ENCODE measurements at regions not wholly inside any gene's neighbourhood (a gene's known extent, or its start where the extent isn't known, plus 50 kb on each side); places are given as distances from the start of the nearest gene placed in this dataset.

DNA sequence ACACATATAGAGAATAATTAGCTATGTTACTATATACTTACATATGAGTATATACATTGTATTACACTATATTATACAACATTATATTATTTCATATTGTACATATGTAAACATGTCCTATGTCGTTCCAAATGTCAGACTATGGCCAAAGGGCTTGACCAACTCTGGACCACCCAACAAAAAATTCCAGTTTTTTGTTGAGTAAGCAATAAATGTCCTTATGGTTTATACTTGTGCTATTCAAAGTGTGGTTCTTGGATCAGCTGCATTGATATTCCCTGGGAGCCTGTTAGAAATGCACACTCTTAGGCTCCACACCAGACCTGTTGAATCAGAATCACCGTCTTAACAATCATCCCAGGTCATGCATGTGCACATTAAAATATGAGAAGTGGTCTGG lies 225.4 kb upstream of the ZFP64 start:
- TF ChIP-seq, protein P1, sequence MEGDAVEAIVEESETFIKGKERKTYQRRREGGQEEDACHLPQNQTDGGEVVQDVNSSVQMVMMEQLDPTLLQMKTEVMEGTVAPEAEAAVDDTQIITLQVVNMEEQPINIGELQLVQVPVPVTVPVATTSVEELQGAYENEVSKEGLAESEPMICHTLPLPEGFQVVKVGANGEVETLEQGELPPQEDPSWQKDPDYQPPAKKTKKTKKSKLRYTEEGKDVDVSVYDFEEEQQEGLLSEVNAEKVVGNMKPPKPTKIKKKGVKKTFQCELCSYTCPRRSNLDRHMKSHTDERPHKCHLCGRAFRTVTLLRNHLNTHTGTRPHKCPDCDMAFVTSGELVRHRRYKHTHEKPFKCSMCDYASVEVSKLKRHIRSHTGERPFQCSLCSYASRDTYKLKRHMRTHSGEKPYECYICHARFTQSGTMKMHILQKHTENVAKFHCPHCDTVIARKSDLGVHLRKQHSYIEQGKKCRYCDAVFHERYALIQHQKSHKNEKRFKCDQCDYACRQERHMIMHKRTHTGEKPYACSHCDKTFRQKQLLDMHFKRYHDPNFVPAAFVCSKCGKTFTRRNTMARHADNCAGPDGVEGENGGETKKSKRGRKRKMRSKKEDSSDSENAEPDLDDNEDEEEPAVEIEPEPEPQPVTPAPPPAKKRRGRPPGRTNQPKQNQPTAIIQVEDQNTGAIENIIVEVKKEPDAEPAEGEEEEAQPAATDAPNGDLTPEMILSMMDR (conservative IDR thresholded peaks at IDR 0.05; ENCODE audit: low read depth, low read length), result no peak
- TF ChIP-seq EZH2 (IDR thresholded peaks at IDR 0.05; ENCODE audit: borderline replicate concordance, low read depth, low read length, poor library complexity, severe bottlenecking), result no peak
